ENCODE measurements at regions not wholly inside any gene's neighbourhood (a gene's known extent, or its start where the extent isn't known, plus 50 kb on each side); places are given as distances from the start of the nearest gene placed in this dataset.
"Not testable (repeated sequence)": the region's sequence is repeated elsewhere in the genome, so short reads cannot be mapped to it uniquely, and the experiment has no call there.

DNA sequence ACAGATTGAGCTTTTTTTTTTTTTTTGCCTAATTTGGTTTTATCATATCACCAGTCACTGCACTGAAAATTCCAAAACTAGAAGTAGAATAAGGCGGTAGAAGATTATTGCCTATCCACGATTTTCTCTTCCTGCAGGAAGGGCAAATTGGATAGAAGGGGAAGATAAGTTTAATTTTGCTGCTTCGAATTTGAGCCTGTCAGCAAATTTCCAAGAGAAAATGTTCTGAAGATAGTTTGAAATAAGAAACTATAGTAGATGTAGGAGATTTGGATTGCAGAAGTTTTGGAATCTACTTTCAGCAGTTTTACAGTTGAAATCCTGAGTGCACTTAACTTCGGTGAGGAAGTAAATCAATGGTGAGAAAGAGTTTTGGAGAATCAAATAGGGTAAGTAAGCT, 164.9 kb downstream of the PTBP2 start:
- H3K9me3 ChIP-seq, result no peaks in the 10 kb centered on the region
- TF ChIP-seq POLR2A (IDR thresholded peaks at IDR 0.05), result no peak
- TF ChIP-seq POLR2AphosphoS5 (IDR thresholded peaks at IDR 0.05; ENCODE audit: insufficient read depth in 1 of 2, low read depth in 1 of 2), result no peak

GRCh38 chr1:96887501-96887900, 165.9 kb downstream of the PTBP2 start:
- DNase-seq (ENCODE audit: extremely low spot score in 2 of 2), result no peak
- Histone ChIP-seq H3K27me3 (no peaks in the 10 kb centered on the region), H3K27ac (no peak overlapping the region), H3K36me3 (no peaks in the 10 kb centered on the region), H3K4me3 (no peak overlapping the region), H3K9me3 (no peaks in the 10 kb centered on the region), H3K4me1 (no peaks in the 10 kb centered on the region)
- TF ChIP-seq POLR2AphosphoS5 (IDR thresholded peaks at IDR 0.05; ENCODE audit: insufficient read depth in 1 of 2, low read depth in 1 of 2), result no peak
- no peak for TF ChIP-seq POLR2A (IDR thresholded peaks at IDR 0.05)
- TF ChIP-seq, protein P1, sequence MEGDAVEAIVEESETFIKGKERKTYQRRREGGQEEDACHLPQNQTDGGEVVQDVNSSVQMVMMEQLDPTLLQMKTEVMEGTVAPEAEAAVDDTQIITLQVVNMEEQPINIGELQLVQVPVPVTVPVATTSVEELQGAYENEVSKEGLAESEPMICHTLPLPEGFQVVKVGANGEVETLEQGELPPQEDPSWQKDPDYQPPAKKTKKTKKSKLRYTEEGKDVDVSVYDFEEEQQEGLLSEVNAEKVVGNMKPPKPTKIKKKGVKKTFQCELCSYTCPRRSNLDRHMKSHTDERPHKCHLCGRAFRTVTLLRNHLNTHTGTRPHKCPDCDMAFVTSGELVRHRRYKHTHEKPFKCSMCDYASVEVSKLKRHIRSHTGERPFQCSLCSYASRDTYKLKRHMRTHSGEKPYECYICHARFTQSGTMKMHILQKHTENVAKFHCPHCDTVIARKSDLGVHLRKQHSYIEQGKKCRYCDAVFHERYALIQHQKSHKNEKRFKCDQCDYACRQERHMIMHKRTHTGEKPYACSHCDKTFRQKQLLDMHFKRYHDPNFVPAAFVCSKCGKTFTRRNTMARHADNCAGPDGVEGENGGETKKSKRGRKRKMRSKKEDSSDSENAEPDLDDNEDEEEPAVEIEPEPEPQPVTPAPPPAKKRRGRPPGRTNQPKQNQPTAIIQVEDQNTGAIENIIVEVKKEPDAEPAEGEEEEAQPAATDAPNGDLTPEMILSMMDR (IDR thresholded peaks at IDR 0.05), result no peak
- intact Hi-C loops (cut with DNase I), result no loop called here

More for the DNA sequence above, 164.9 kb downstream of the PTBP2 start:
- intact Hi-C loops (cut with DNase I), result no loop called here
- DNase-seq (ENCODE audit: extremely low spot score in 2 of 2), result no peak
- no peaks in the 10 kb centered on the region for H3K36me3 ChIP-seq
- H3K4me1 ChIP-seq, result no peaks in the 10 kb centered on the region
- H3K27ac ChIP-seq, result no peak overlapping the region
- no peaks in the 10 kb centered on the region for H3K27me3 ChIP-seq
- no peak overlapping the region for H3K4me3 ChIP-seq

GRCh38 chr1:96901783-96902363, 180.3 kb downstream of the PTBP2 start:
- no peaks in the 10 kb centered on the region for H3K36me3 ChIP-seq
- no peak overlapping the region for H3K4me3 ChIP-seq
- DNase-seq (ENCODE audit: extremely low spot score in 2 of 2), result no peak
- intact Hi-C loops (cut with DNase I), result no loop called here
- H3K27me3 ChIP-seq, result no peaks in the 10 kb centered on the region
- no peak overlapping the region for H3K27ac ChIP-seq
- TF ChIP-seq POLR2AphosphoS5 (IDR thresholded peaks at IDR 0.05; ENCODE audit: insufficient read depth in 1 of 2, low read depth in 1 of 2) (no peak), POLR2A (IDR thresholded peaks at IDR 0.05) (no peak)
- TF ChIP-seq, protein P1 (IDR thresholded peaks at IDR 0.05), result no peak
- H3K9me3 ChIP-seq, result peaks cover 6% of the 10 kb centered on the region
- H3K4me1 ChIP-seq, result no peaks in the 10 kb centered on the region

DNA sequence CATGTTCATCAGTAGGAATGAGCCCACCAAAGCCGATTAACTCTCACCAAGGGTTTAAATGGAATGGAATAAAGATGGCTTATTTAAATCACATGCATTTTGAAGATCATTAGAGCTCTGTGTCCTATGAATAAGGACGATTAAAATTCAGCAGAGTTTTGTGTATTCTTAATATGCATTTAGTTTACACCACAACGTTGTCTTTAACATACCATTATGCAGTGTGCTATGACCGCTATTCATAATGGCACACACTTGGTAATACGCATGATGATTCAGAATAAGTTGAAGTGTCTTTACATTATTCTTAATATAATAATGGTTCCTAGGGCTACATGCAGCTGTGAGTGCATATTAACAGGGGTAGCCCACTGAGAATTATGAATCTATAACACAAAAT, 190.7 kb downstream of the PTBP2 start:
- TF ChIP-seq POLR2A (IDR thresholded peaks at IDR 0.05) (no peak), POLR2AphosphoS5 (IDR thresholded peaks at IDR 0.05; ENCODE audit: insufficient read depth in 1 of 2, low read depth in 1 of 2) (no peak)
- TF ChIP-seq, protein P1 (IDR thresholded peaks at IDR 0.05), result no peak
- intact Hi-C loops (cut with DNase I), result no loop called here

GRCh38 chr1:96915701-96916100, 194.1 kb downstream of the PTBP2 start:
- DNase-seq (ENCODE audit: extremely low spot score in 2 of 2); H3K27ac ChIP-seq; H3K9me3 ChIP-seq; H3K27me3 ChIP-seq; H3K4me3 ChIP-seq; H3K4me1 ChIP-seq; H3K36me3 ChIP-seq; intact Hi-C loops (cut with DNase I): not testable (repeated sequence)

More for the DNA sequence above, 190.7 kb downstream of the PTBP2 start:
- Histone ChIP-seq H3K4me3 (no peak overlapping the region), H3K36me3 (no peaks in the 10 kb centered on the region), H3K4me1 (no peaks in the 10 kb centered on the region), H3K27me3 (no peaks in the 10 kb centered on the region), H3K27ac (no peak overlapping the region), H3K9me3 (no peaks in the 10 kb centered on the region)
- DNase-seq (ENCODE audit: extremely low spot score in 2 of 2), result no peak

GRCh38 chr1:96918406-96918805, 196.8 kb downstream of the PTBP2 start:
- intact Hi-C loops (cut with DNase I), result no loop called here
- DNase-seq (ENCODE audit: extremely low spot score in 2 of 2), result no peak
- Histone ChIP-seq H3K9me3 (no peaks in the 10 kb centered on the region), H3K4me1 (peaks cover 5% of the 10 kb centered on the region), H3K4me3 (no peak overlapping the region), H3K27me3 (no peaks in the 10 kb centered on the region), H3K27ac (no peak overlapping the region), H3K36me3 (no peaks in the 10 kb centered on the region)
- TF ChIP-seq, protein P1 (IDR thresholded peaks at IDR 0.05), result no peak
- TF ChIP-seq POLR2A (IDR thresholded peaks at IDR 0.05) (no peak), POLR2AphosphoS5 (IDR thresholded peaks at IDR 0.05; ENCODE audit: insufficient read depth in 1 of 2, low read depth in 1 of 2) (no peak)
